HG02763 (cell line): ENCODE measurements at regions not wholly inside any gene's neighbourhood (a gene's known extent, or its start where the extent isn't known, plus 50 kb on each side); places are given as distances from the start of the nearest gene placed in this dataset.
"Not testable (repeated sequence)": the region's sequence is repeated elsewhere in the genome, so short reads cannot be mapped to it uniquely, and the experiment has no call there.

Source experiments
- ATAC-seq: cut with Tn5 transposase; IDR thresholded peaks from one replicate; pipeline ENCODE4 v1.9.1; 2021; ENCODE audit warnings: mild to moderate bottlenecking, moderate library complexity; ENCODE audit not compliant: unreplicated experiment

DNA sequence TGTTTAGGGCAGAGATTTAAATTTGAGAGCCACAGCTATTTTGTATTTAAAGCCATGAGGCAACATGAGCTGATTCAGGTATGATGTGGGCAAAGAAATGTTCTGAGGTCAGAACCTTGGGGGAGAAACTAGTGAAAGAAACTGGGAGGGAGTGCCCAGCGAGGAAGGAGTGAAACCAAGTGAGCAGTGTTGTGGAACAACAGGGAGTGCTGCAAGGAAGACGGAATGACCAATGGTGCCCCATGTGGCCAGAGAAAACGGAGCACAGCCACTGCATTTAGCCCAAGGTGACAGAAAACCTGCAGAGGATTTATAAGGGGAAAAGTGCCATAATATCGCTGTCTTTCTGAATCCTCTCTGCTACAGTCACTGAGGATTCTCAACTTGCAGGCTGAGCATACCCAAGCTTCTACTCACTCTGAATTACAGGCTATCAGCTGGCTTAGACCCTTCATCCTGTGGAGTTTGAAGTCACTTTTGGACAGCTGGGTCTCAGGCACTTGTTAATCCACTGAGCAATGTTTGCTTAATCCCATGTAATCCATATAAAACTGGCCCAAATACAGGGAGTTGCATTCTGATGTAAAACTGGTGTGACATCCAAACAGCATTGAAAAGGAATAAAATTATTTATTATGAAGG lies 777.3 kb downstream of the CCSER2 start:
- no peak for ATAC-seq

DNA sequence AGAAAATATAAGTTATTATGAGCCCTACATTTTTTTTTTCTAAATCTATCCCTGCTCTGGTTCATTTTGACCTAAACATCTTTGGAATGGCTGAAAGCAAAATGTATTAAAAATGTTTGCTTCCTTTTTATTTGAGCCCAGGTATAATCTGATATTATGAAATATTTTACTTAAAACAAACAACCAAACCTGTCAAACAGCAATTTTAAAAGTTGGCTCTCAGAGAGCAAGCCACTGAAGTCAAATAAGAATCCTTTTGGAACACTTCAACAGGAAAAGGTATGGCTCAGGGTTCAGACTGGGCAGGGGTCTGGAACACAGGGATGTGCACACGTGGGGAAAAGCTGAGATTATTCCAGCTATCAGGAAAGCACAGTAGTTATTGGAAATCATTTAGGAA lies 782.9 kb downstream of the CCSER2 start:
- no peak for ATAC-seq

DNA sequence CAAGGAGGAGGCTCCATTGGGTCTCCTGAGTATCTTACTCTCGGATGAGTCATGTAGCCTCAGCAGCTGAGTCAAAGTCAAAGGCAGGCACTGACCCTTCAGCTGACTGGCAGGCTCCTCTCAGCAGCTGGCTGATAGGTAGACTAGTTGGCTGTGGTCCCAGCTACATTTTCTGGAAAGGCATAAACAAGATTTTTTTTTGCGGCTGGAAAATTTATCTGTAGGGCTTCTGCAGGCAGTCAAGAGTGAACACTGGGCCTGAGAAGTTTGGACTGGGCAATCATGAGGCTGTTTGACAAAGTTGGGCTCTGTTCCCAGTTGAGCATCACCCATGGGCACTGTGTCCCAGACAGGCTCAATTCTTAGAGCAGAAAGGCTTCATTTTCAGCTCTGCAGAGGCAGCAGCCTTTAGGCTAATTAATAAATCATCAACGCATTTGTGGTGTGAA lies 796.2 kb downstream of the CCSER2 start:
- no peak for ATAC-seq

DNA sequence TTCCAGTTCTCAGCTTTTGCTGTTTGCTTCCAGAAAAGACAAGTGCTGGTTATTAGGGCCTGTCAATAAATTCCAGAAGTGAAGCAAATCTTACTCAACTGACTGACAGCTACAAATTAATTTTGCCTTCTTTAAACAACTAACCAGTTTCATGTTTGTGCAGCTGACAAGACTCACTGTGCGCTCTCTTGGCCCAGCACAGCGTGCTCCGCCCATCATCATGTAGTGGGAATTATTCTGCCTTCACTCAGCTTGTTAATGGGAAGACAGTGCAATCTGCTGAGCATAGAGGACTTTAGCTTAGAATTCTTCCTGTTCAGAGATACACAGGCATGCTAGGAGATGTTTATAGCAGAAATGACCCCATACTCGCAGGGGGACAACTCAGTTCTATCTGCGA lies 808.9 kb downstream of the CCSER2 start:
- ATAC-seq = no peak

DNA sequence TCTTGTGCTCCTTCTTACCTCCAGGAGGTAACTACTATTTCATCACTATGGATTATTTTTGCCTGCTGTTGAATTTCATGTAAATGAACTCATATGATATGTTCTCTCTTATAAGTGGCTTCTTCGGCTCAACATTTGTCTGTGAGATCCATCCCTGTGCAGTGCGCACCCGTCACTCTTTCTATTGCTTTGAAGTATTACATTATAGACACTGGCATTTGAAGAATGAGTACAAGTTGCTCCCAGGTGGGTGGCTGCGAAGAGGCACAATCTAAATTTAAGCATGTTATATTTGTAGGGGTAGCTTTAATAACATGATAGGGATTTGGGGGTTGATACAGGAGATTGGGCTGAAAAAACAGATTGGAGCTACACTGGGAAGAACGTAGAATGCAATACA lies 809.7 kb downstream of the CCSER2 start:
- ATAC-seq = no peak

DNA sequence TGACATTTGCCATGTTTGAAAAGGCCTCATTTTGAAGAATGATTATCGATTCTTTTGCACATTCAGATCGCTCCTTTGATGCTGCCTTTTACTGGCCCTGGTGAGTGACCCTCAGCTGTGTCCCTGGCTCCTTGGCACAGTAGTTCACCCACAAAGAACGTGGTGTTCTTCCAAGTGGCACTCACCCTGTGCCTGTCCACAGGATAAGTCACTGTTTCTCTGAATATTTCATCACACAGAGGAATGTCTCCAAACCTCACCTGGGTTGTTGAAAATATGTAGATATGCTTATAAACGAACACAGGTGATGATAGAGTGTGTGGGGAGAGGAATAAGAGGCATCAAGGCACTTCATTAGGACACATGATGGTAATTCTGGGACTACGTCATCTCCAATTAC lies 810.7 kb downstream of the CCSER2 start:
- ATAC-seq = no peak

DNA sequence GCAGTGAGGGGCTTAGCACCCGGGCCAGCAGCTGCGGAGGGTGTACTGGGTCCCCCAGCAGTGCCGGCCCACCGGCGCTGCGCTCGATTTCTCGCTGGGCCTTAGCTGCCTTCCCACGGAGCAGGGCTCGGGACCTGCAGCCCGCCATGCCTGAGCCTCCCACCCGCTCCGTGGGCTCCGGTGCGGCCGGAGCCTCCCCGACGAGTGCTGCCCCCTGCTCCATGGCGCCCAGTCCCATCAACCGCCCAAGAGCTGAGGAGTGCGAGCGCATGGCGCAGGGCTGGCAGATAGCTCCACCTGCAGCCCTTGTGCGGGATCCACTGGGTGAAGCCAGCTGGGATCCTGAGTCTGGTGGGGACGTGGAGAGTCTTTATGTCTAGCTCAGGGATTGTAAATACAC lies 813.1 kb downstream of the CCSER2 start:
- not testable (repeated sequence) for ATAC-seq

DNA sequence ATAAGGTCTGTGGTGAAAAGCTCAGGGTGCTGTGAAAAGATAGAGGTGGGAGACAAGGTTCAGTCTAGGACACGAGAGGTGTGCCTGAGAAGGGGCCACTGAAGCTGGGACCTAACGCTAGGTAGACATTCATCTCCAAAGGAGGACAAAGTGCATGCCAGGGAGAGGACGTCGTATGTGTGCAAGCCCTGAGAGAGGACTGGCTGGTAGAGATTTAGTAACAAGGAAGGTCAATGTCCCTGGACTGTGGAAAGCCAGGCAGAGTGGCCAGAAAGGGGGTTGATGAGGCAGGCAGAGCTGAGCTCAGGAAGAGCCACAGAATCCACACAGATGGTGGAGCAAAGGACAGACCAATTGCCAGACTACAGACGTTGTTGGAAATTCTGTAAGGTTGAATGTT lies 817.6 kb downstream of the CCSER2 start:
- no peak for ATAC-seq

DNA sequence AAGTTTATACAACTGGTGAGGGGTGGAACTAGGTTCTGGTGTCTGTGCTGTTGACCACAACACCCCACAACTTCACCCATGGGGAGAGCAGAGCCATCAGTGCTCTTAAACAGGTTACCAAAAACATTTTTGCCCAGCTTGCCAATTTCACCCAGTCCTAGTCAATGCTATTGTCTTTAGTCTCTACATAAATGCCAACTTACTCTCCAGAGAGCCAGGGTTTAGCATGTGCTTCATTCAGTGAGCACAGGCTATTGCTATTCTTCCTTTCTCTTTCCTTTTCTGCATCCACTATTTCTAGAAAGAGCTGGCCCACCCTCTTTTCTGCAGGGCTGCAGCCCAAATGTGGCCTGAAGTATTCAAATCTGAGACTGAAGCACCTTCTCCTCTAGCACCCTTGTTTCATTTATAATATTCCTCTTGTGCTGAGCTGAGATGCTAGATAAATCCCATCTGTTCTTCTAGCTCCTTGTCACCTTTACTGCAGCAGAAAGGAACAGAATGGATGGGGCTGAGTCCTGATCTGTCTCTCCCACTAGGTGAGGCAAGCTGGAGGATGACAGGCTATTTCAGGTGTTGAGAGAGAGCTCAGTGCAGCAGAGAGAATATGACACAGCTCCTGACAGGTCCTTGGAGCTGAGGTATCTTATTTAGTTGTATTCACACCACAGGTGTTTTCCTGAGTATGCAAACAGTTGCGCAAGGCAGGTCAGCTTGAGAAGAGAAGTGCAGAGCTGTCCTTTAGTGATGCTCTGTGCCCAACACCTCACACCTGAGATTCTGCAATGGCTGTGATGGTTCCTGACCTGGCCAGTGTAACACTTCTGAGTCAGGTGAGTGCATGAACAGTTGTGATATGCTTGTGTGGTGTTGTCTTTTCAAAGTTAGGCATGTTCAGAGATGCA lies 819.2 kb downstream of the CCSER2 start:
- ATAC-seq = no peak

DNA sequence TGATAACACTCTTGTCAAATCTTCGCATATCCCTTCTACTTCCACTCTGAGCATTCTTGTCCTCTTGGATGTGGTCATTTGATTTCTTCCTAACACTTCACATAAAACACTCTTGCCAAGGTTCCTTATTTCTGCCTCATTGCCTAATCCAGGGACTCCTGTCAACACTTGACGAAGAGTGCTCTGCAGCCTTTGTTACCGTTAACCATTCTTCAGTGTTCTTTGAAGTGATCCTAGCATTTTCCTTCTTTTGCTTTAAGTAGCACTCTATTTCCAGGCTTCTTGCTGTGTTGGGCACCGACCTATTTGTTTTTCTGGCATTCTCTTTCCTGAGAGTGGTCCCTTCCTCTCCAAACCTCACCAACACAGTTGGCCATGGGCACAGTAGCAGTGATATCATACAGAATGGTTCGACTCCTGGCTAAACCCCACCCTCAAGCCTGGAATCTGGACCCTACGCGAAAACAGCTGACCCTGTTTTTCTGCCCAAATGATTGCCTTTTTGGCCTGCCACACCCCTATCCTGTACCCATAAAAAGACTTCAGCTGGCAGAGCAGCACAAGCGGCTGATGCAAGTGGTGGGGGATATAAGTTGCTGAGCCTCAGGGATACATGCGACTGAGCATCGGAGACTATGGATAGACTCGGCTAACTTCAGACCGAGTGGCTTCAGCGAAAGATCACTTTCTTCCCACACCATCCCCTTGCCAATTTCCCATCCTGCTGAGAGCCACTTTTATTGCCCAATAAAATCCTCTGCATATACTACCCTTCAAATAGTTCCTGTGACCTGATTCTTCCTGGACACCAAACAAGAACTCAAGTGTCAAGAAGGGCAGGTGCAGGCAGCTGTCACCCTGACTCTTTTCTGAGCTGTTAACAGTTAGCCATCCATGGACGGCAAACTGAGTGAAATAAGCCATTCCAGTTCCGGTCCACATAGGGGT lies 820.6 kb downstream of the CCSER2 start:
- no peak for ATAC-seq

DNA sequence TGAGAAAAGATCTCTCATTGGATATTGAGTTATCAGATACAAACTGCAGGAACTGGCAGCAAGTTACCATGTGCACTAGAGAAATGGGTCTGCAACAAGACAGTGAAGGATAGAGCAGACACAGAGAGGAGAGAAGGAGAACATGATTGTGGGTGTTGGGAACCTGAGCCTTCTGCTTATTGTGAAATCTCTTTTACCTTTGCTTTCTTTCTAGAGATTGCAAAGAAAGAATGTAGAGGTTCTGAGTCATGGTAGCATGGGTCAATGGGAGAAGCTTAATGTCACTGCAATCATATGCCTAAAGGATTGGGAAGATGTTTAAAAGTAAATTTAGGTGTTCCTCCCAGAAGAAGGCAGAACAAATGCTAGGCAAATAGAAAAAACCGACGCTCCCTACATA lies 821.4 kb downstream of the CCSER2 start:
- no peak for ATAC-seq

DNA sequence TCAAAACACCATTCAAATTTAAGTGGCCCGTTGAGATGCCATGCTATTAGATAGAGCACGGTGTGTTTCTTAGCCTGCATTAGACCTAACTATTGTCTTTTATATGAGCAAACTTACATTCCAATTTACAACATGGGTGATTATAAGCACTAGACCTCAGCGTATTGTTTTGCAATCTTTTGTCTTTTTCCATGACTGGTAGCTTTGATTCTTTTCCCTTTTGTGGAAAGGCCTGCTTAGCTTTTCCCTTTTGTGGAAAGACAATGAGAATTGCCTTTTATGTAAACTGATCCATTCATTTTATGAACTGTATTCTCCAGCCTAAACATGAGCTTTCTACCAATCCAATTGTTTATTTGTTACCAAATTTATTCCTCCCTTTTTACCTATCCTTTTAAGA lies 823.1 kb downstream of the CCSER2 start:
- ATAC-seq = no peak

DNA sequence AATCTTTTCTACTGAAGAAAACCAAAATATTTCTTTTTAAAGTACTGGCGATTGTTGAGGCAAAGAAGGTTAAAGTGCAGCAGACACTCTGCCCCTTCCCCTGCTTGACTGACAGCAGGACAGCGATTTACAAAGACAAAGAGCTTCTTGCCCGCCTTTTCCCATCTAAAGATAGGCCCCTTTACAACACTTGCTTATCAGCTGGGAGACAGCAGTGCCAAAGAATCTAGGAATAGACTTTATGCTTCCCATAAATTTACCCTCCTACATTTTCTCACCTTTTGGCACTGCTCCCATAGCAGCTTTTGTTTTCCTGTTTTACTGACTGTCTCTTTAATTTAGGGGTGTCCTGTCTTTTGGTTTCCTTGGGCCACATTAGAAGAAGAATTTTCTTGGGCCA lies 824.1 kb downstream of the CCSER2 start:
- no peak for ATAC-seq

DNA sequence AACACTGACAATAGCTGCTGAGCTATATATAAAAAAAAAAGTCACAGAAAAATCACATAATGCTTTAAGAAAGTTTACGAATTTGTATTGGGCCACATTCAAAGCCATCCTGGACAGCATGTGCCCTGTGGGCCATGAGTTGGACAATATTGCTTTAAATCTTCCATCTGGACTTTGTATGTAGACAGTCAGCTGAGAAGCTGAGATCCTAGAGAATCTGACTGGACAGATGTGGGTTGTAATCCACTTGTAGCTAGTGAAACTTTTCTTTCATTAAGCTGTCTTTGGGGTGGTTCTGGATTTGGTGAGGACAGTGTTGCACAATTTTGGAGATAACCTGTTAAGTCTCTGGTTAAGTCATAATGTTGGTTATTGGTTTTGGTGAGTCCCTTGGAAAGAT lies 824.5 kb downstream of the CCSER2 start:
- ATAC-seq = no peak

DNA sequence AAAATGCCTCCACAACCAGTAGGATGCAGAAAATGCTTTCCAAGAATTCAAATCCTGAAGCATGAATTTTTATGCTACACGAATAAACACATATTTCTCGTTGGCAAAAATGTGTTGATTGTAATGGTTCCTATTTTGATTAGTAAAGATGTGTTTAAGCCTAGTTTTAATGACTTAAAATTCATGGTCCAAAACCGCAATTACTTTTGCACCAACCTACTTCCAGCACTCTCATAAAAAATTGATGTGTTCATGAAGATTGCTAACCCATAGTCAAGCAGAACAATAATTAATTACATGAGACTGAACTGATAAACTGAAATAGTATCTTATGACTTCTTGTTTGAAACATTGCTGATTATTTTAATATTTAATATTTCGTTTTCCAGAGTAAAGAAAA lies 828.8 kb downstream of the CCSER2 start:
- no peak for ATAC-seq

DNA sequence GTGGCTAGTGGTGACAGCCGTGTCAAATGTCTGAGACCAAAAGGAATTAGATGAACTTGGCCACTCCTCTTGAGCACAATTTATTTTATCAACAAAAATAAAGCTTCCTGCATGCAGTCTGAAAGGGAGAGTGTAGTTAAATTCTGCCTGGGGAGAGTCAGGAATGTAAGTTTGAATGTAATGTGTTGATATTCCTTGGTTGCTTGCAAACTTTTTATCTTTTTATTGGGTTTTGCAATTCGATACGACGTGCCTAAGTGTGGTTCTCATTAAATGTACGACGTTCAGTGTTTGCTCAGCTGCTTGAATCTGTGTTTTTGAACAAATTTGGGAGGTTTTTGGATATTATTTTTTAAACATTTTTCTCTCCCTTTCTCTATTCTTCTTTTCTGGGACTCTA lies 839.9 kb downstream of the CCSER2 start:
- ATAC-seq = no peak

DNA sequence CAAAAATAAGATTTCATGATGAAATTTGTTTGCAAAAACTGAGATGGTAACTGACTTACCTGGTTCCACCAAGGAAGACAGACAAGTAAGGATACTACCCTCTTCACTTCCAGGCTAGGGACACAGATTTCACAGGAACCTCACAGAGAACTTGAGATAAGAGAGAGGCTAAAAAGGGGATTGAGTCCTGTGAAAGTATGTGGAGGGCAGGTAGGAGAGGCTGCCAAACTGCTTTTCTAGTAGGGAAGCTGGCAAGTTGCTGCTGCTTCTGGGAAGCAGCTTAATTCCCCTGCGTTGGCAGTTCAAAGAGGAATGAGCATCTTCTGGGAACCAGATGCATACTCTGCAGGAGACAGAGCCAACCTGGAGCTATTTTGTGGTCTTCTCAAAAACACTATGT lies 841.6 kb downstream of the CCSER2 start:
- no peak for ATAC-seq

DNA sequence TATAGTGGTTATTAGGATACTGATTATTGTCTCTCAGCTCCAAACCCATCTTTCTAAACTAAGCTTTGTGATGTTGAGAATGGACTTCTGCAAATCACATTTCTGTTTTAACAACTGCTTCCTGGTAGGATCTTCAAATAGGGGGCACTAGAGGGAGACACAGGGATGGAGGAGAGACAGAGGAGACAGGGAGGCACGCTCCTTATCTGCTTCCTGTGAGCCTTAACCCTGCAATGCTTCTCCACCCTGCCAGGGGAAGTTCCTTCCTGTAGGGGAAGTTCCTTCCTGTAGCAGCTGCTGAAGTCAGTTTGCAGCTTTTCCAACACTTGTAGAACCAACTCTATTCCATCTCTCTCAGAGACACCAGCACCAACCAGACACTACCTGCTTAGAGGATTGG lies 847.2 kb downstream of the CCSER2 start:
- ATAC-seq = no peak

DNA sequence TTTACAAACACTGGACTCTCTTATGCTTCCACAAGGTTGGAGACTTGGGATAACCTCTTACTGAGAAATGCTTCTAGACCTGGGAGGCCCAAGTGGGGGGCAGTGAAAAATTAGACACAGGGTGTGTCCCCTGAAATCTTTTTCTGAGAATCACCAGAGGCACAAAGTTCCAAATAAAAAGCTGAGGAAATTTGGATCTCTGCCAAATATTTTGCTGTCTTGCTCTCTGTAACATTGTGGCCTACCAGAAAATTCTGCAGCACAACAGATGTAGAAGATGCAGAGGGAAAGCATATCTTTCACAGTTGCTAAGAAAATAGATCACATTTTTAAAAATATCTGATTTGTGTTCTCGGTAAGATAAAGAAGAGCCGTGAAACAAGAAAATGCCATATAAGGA lies 849.4 kb downstream of the CCSER2 start:
- ATAC-seq = no peak

DNA sequence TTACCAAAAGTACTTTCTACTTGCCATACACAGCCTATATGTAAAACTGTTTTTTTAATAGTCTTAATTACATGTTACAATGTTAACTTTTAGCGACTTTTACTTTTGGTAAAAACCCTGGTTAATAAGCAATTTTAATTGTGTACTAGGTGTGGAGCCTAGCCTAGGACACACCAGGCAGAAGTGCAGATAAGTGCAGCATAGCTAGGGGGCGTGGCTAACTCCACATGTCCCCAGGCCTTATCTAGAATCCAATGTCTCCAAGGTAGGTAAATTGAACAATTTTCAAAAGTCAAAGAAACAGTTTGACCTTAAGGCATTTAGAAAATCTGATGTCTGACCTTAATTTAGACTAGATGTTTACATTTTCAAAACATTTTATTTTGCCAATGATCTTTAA lies 858.7 kb downstream of the CCSER2 start:
- no peak for ATAC-seq

DNA sequence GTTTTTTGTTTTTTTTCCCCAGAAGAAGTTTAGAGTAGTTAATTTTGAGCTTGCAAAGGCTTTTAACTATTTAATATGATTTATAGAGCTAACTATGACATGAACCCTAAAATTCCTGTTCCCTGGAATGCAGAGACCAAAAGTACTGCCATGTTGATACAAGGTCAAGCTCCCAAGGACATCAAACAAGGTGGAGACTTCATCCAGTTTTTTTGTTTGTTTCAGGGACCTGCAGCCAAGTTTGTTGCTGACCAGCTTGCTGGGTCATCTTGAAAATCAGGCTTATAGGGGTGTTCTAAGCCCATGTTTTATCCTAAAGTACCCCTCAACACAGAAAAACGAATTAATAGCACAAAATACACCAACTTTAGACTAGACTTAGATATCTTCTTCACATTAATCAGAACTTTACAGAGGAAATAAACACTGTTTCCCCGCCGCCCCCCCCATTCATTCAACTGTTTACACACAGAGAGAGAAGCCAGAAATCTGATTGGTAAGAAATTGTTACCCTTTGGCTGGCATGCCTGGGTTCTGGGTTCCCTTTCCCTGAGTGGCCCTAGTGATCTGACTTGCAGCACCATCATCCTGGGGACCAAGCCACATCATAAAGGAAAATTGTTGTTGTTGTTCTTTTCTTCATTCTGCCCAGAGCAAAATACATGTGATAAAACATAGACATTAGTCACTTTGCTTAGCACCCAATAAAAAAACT lies 860.5 kb downstream of the CCSER2 start:
- ATAC-seq = no peak
